Amniotic epithelial cell (primary cell): ENCODE measurements at regions not wholly inside any gene's neighbourhood (a gene's known extent, or its start where the extent isn't known, plus 50 kb on each side); places are given as distances from the start of the nearest gene placed in this dataset.
"Not testable (repeated sequence)": the region's sequence is repeated elsewhere in the genome, so short reads cannot be mapped to it uniquely, and the experiment has no call there.

Source experiments
- DNase-seq: peaks from one replicate; pipeline ENCODE4 v3.0.0-alpha.2; 2010; ENCODE audit warnings: low read depth

- DNase-seq = no peak
Measured at GRCh38 chr1:88544195-88544594, 139.9 kb upstream of the PKN2 start.

GRCh38 chr1:88549536-88549935, 134.5 kb upstream of the PKN2 start:
- no peak for DNase-seq

GRCh38 chr1:88552226-88552625, 131.8 kb upstream of the PKN2 start:
- no peak for DNase-seq

- DNase-seq = no peak
Measured at GRCh38 chr1:88557014-88557413, 127.1 kb upstream of the PKN2 start.

- no peak for DNase-seq
Measured at GRCh38 chr1:88560621-88561020, 123.5 kb upstream of the PKN2 start.

GRCh38 chr1:88562991-88563390, 121.1 kb upstream of the PKN2 start:
- no peak for DNase-seq

GRCh38 chr1:88566615-88567387, 117.3 kb upstream of the PKN2 start:
- no peak for DNase-seq

DNA sequence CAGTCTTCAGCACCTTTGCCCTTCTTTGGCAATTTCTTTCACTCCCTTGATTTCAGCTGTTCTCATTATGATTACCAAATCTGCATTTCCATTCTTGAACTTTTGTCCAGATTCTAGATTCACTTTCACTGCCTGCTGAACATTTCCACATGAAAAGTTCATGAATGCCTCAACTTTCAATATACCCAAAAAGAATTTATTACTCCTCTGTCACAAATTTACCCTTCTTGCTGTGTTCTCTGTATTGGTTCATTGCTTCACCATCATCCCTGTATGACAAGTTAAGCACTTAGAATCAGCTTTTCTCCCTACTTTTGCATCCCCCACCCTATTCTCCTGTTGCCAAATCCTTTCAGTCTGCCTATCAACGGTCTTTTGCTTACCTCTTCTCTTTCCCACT, 112.6 kb upstream of the PKN2 start:
- DNase-seq = no peak

GRCh38 chr1:88579598-88579997, 104.5 kb upstream of the PKN2 start:
- DNase-seq = no peak

DNA sequence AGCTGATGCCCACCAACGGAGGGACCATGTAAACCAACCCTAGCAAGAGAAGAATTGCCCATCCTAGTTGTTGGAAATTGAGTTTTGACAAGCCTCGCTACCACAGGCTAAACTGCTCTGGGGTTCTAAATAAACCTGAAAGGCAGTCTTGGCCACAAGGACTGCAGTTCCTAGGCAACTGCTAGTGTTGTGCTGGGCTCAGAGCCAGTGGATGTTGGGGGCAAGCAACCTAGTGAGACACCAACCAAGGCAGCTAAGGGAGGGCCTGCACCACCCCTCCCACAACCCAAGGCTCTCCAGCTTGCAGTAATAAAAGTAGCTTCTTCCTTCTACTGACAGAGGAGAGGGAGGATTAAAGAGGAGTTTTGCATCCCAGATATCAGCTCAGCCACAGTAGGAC, 102.4 kb upstream of the PKN2 start:
- DNase-seq = no peak

DNA sequence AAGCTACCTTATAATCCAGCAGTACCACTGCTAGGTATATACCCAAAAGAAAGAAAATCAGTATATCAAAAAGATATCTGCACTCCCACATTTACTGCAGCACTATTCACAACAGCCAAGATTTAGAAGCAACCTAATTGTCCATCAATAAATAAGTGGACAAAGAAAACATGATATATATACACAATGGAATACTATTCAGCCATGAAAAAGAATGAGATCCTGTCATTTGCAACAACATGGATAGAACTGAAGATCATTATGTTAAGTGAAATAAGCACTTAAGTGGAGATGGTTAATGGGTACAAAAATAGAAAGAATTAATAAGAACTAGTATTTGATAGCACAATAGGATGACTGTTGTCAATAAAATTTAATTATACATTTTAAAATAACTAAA, 90.7 kb upstream of the PKN2 start:
- DNase-seq = no peak

GRCh38 chr1:88595355-88596002, 88.6 kb upstream of the PKN2 start:
- DNase-seq = peak; percentile 52

GRCh38 chr1:88597973-88598372, 86.1 kb upstream of the PKN2 start:
- not testable (repeated sequence) for DNase-seq

- DNase-seq = peak; percentile 27
Measured at GRCh38 chr1:88608139-88608943, 75.7 kb upstream of the PKN2 start.

GRCh38 chr1:88609051-88609450, 75.0 kb upstream of the PKN2 start:
- peak; percentile 2 for DNase-seq

GRCh38 chr1:88610687-88611086, 73.4 kb upstream of the PKN2 start:
- DNase-seq = no peak

GRCh38 chr1:88612292-88612691, 71.8 kb upstream of the PKN2 start:
- no peak for DNase-seq

DNA sequence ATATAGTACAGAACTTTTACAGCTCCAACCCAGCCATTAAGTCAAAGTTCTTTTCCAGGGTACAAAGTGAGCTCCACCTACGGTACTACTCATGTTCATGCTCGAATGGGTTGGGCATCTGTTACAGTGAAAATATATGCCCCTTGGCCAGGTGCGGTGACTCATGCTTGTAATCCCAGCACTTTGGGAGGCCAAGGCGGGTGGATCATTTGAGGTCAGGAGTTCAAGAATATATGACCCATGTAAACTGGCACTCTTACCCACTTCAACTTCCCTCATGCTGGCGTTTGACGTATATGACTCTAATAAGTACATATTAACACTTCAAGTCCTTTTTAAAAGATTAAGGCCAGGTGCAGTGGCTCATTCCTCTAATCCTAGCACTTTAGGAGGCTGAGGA, 71.3 kb upstream of the PKN2 start:
- DNase-seq = no peak

DNA sequence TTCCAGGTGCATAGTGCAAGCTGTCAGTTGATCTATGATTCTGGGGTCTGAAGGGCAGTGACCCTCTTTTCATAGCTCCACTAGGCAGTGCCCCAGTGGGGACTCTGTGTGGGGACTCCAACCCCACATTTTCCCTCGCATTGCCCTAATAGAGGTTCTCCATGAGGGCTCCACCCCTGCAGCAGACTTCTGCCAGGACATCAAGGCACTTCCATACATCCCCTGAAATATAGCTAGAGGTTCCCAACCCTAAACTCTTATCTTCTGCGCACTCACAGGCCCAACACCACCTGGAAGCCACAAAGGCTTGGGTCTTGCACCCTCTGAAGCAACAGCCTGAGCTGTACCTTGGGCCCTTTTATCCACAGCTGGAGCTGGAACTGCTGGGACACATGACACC, 65.7 kb upstream of the PKN2 start:
- no peak for DNase-seq

DNA sequence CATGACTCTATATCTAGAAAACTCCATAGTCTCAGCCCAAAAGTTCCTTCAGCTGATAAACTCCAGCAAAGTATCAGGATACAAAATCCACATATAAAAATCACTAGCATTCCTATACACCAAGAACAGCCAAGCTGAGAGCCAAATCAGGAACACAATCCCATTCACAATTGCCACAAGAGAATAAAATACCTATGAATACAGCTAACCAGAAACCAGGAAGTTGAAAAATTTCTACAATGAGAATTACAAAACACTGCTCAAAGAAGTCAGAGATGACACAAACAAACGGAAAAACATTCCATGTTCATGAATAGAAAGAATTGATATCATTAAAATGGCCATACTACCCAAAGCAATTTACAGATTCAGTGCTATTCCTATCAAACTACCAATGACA, 61.0 kb upstream of the PKN2 start:
- peak; percentile 5 for DNase-seq
